Endodermal cell (in vitro differentiated cells): ENCODE measurements at regions not wholly inside any gene's neighbourhood (a gene's known extent, or its start where the extent isn't known, plus 50 kb on each side); places are given as distances from the start of the nearest gene placed in this dataset.
A peak's percentile ranks its signal among the peaks of the same experiment; 100 is the strongest.
"Not testable (repeated sequence)": the region's sequence is repeated elsewhere in the genome, so short reads cannot be mapped to it uniquely, and the experiment has no call there.

ENCODE experiments used
- DNase-seq: peaks from one replicate; pipeline ENCODE4 v3.0.0-alpha.2; 2017
- H3K27ac ChIP-seq: 2 replicates; pipeline ENCODE4 v1.5.1; 2013; ENCODE audit warnings: mild to moderate bottlenecking, low read depth, low read length, moderate library complexity
- H3K27me3 ChIP-seq: 2 replicates; pipeline ENCODE4 v1.6.1; 2013; ENCODE audit warnings: mild to moderate bottlenecking, low read length, moderate library complexity; ENCODE audit not compliant: insufficient read depth, control insufficient read depth, poor library complexity, severe bottlenecking
- H3K36me3 ChIP-seq: 2 replicates; pipeline ENCODE4 v1.7.0; 2013; ENCODE audit warnings: mild to moderate bottlenecking, low read length, moderate library complexity; ENCODE audit not compliant: control insufficient read depth, insufficient read depth
- H3K4me1 ChIP-seq: one replicate; pipeline ENCODE4 v1.7.0; 2013; ENCODE audit warnings: low read length; ENCODE audit not compliant: control insufficient read depth, insufficient read depth
- H3K4me3 ChIP-seq: 2 replicates; pipeline ENCODE4 v1.5.1; 2013; ENCODE audit warnings: mild to moderate bottlenecking, low read length, moderate library complexity
- H3K9ac ChIP-seq: 2 replicates; pipeline ENCODE4 v1.6.1; 2013; ENCODE audit warnings: mild to moderate bottlenecking, low read length, moderate library complexity; ENCODE audit not compliant: poor library complexity, severe bottlenecking; ENCODE audit errors: extremely low read depth
- H3K9me3 ChIP-seq: 2 replicates; pipeline ENCODE4 v1.6.1; 2013; ENCODE audit warnings: mild to moderate bottlenecking, low read length, moderate library complexity; ENCODE audit not compliant: control insufficient read depth
- H3K27ac Mint-ChIP-seq: 2 replicates; pipeline ENCODE4 v1.8.0; 2020; ENCODE audit warnings: mixed read lengths
- H3K27me3 Mint-ChIP-seq: 2 replicates; pipeline ENCODE4 v1.8.0; 2021; ENCODE audit warnings: mild to moderate bottlenecking, mixed read lengths; ENCODE audit not compliant: insufficient read depth
- H3K36me3 Mint-ChIP-seq: 2 replicates; pipeline ENCODE4 v1.8.0; 2020; ENCODE audit warnings: low read depth, mixed read lengths
- H3K4me1 Mint-ChIP-seq: 2 replicates; pipeline ENCODE4 v1.8.0; 2020; ENCODE audit warnings: mixed read lengths
- H3K4me3 Mint-ChIP-seq: 2 replicates; pipeline ENCODE4 v1.8.0; 2020; ENCODE audit warnings: mild to moderate bottlenecking, moderate library complexity, mixed read lengths
- H3K9me3 Mint-ChIP-seq: 2 replicates; pipeline ENCODE4 v1.8.0; 2020; ENCODE audit warnings: mild to moderate bottlenecking, mixed read lengths
- CTCF ChIP-seq: fragments of 200-600 bp; sonication (generic); conservative IDR thresholded peaks from 2 replicates; pipeline ENCODE4 v1.5.0; 2021; ENCODE audit warnings: antibody characterized with exemption, mild to moderate bottlenecking
- WGBS, 2 experiments: methylation state at CpG; one replicate each; pipeline versions ENCODE4 v1.1.5 to v1.1.7; 2013; ENCODE audit warnings: missing lambda C conversion rate in 2 of 2, mixed read lengths in 1 of 2; ENCODE audit not compliant: insufficient coverage in 1 of 2, insufficient read length in 1 of 2; 5-methylcytosine and 5-hydroxymethylcytosine counted together

GRCh38 chr4:125791896-125792295 is 477.1 kb downstream of the FAT4 start:
- Mint-ChIP-seq H3K36me3 (no peaks in the 10 kb centered on the region), H3K9me3 (no peaks in the 10 kb centered on the region), H3K4me3 (no peak overlapping the region), H3K27me3 (no peaks in the 10 kb centered on the region), H3K27ac (no peak overlapping the region), H3K4me1 (peaks cover 13% of the 10 kb centered on the region)
- no peaks in the 10 kb centered on the region for H3K27me3 ChIP-seq
- no CpG with 5 or more reads among the region's 2 CpGs for WGBS, 2 experiments
- H3K9ac ChIP-seq: no peak overlapping the region
- no peak overlapping the region for H3K4me3 ChIP-seq
- no peak for DNase-seq
- no peak for TF ChIP-seq CTCF
- no peaks in the 10 kb centered on the region for H3K36me3 ChIP-seq
- no peak overlapping the region for H3K27ac ChIP-seq
- H3K4me1 ChIP-seq: no peaks in the 10 kb centered on the region
- no peaks in the 10 kb centered on the region for H3K9me3 ChIP-seq

GRCh38 chr4:125794989-125795388 is 480.2 kb downstream of the FAT4 start:
- no peaks in the 10 kb centered on the region for H3K36me3 ChIP-seq
- H3K9me3 ChIP-seq: no peaks in the 10 kb centered on the region
- no peaks in the 10 kb centered on the region for H3K27me3 ChIP-seq
- no peak overlapping the region for H3K9ac ChIP-seq
- Mint-ChIP-seq H3K36me3 (no peaks in the 10 kb centered on the region), H3K4me3 (no peak overlapping the region), H3K4me1 (peaks cover 7% of the 10 kb centered on the region), H3K9me3 (no peaks in the 10 kb centered on the region), H3K27ac (no peak overlapping the region), H3K27me3 (no peaks in the 10 kb centered on the region)
- H3K4me1 ChIP-seq: no peaks in the 10 kb centered on the region
- WGBS, 2 experiments: 86% methylated on average over 1 of the region's 1 CpG; no CpG with 5 or more reads in 1 of the 2 experiments
- H3K4me3 ChIP-seq: no peak overlapping the region
- H3K27ac ChIP-seq: no peak overlapping the region
- TF ChIP-seq CTCF: no peak
- DNase-seq: no peak

- Mint-ChIP-seq H3K27me3 (no peaks in the 10 kb centered on the region), H3K36me3 (no peaks in the 10 kb centered on the region), H3K4me1 (peaks cover 1% of the 10 kb centered on the region), H3K9me3 (no peaks in the 10 kb centered on the region), H3K27ac (no peak overlapping the region), H3K4me3 (no peak overlapping the region)
- Histone ChIP-seq H3K4me3 (no peak overlapping the region), H3K9ac (no peak overlapping the region), H3K4me1 (no peaks in the 10 kb centered on the region), H3K9me3 (no peaks in the 10 kb centered on the region), H3K36me3 (no peaks in the 10 kb centered on the region), H3K27me3 (no peaks in the 10 kb centered on the region), H3K27ac (no peak overlapping the region)
- WGBS, 2 experiments: 97% methylated on average over 2 of the region's 2 CpGs; no CpG with 5 or more reads in 1 of the 2 experiments
- TF ChIP-seq CTCF: no peak
- no peak for DNase-seq
Observed at GRCh38 chr4:125796138-125796537, 481.4 kb downstream of the FAT4 start.

GRCh38 chr4:125797621-125798020 is 482.9 kb downstream of the FAT4 start:
- not testable (repeated sequence) for H3K9ac ChIP-seq, H3K9me3 Mint-ChIP-seq, H3K27me3 Mint-ChIP-seq, H3K36me3 ChIP-seq, H3K4me1 Mint-ChIP-seq, H3K9me3 ChIP-seq, H3K4me3 ChIP-seq, H3K4me3 Mint-ChIP-seq, H3K36me3 Mint-ChIP-seq, H3K27me3 ChIP-seq, H3K4me1 ChIP-seq, H3K27ac ChIP-seq, H3K27ac Mint-ChIP-seq
- peak; percentile 75 for DNase-seq
- WGBS, 2 experiments: 58 to 66% methylated on average over 4 of the region's 4 CpGs
